ENCODE measurements at regions not wholly inside any gene's neighbourhood (a gene's known extent, or its start where the extent isn't known, plus 50 kb on each side); places are given as distances from the start of the nearest gene placed in this dataset.

GRCh38 chr4:20028645-20029044, 223.1 kb upstream of the SLIT2 start:
- no peak for DNase-seq
- Mint-ChIP-seq H3K27me3 (ENCODE audit: low read depth, poor library complexity) (no peaks in the 10 kb centered on the region), H3K9me3 (peaks cover 8% of the 10 kb centered on the region), H3K36me3 (ENCODE audit: low read depth) (no peaks in the 10 kb centered on the region), H3K27ac (no peak overlapping the region), H3K4me1 (no peaks in the 10 kb centered on the region), H3K4me3 (no peak overlapping the region)
- no peak for TF ChIP-seq CTCF (IDR thresholded peaks at IDR 0.05)

- no peaks in the 10 kb centered on the region for H3K4me1 Mint-ChIP-seq
- no peak for DNase-seq
- H3K27me3 Mint-ChIP-seq (ENCODE audit: low read depth, poor library complexity) = no peaks in the 10 kb centered on the region
- no peak overlapping the region for H3K27ac Mint-ChIP-seq
- TF ChIP-seq CTCF (IDR thresholded peaks at IDR 0.05) = no peak
- no peak overlapping the region for H3K4me3 Mint-ChIP-seq
- no peaks in the 10 kb centered on the region for H3K9me3 Mint-ChIP-seq
- H3K36me3 Mint-ChIP-seq (ENCODE audit: low read depth) = no peaks in the 10 kb centered on the region
These were observed 225.2 kb upstream of the SLIT2 start for GRCh38 chr4:20026456-20026855.

GRCh38 chr4:20022471-20022870, 229.2 kb upstream of the SLIT2 start:
- Mint-ChIP-seq H3K4me1 (no peaks in the 10 kb centered on the region), H3K9me3 (no peaks in the 10 kb centered on the region), H3K36me3 (ENCODE audit: low read depth) (no peaks in the 10 kb centered on the region), H3K27me3 (ENCODE audit: low read depth, poor library complexity) (no peaks in the 10 kb centered on the region), H3K27ac (no peak overlapping the region), H3K4me3 (no peak overlapping the region)
- TF ChIP-seq CTCF (IDR thresholded peaks at IDR 0.05) = no peak
- DNase-seq = no peak

GRCh38 chr4:20020056-20020455, 231.6 kb upstream of the SLIT2 start:
- DNase-seq = no peak
- H3K27me3 Mint-ChIP-seq (ENCODE audit: low read depth, poor library complexity) = no peaks in the 10 kb centered on the region

GRCh38 chr4:20019310-20020015, 232.2 kb upstream of the SLIT2 start:
- Mint-ChIP-seq H3K4me3 (no peak overlapping the region), H3K4me1 (no peaks in the 10 kb centered on the region), H3K36me3 (ENCODE audit: low read depth) (no peaks in the 10 kb centered on the region), H3K27me3 (ENCODE audit: low read depth, poor library complexity) (no peaks in the 10 kb centered on the region), H3K9me3 (no peaks in the 10 kb centered on the region), H3K27ac (no peak overlapping the region)
- DNase-seq = no peak
- no peak for TF ChIP-seq CTCF (IDR thresholded peaks at IDR 0.05)

More at GRCh38 chr4:20020056-20020455, 231.6 kb upstream of the SLIT2 start:
- H3K9me3 Mint-ChIP-seq = no peaks in the 10 kb centered on the region
- no peak overlapping the region for H3K27ac Mint-ChIP-seq
- H3K4me1 Mint-ChIP-seq = no peaks in the 10 kb centered on the region
- TF ChIP-seq CTCF (IDR thresholded peaks at IDR 0.05) = no peak
- H3K4me3 Mint-ChIP-seq = no peak overlapping the region
- no peaks in the 10 kb centered on the region for H3K36me3 Mint-ChIP-seq (ENCODE audit: low read depth)

- Mint-ChIP-seq H3K9me3 (no peaks in the 10 kb centered on the region), H3K4me3 (no peak overlapping the region), H3K27ac (no peak overlapping the region), H3K36me3 (ENCODE audit: low read depth) (no peaks in the 10 kb centered on the region), H3K27me3 (ENCODE audit: low read depth, poor library complexity) (no peaks in the 10 kb centered on the region), H3K4me1 (peaks cover 3% of the 10 kb centered on the region)
- TF ChIP-seq CTCF (IDR thresholded peaks at IDR 0.05) = no peak
- DNase-seq = no peak
These were observed 234.0 kb upstream of the SLIT2 start for GRCh38 chr4:20017777-20018115.
